ENCODE measurements at regions not wholly inside any gene's neighbourhood (a gene's known extent, or its start where the extent isn't known, plus 50 kb on each side); places are given as distances from the start of the nearest gene placed in this dataset.

DNA sequence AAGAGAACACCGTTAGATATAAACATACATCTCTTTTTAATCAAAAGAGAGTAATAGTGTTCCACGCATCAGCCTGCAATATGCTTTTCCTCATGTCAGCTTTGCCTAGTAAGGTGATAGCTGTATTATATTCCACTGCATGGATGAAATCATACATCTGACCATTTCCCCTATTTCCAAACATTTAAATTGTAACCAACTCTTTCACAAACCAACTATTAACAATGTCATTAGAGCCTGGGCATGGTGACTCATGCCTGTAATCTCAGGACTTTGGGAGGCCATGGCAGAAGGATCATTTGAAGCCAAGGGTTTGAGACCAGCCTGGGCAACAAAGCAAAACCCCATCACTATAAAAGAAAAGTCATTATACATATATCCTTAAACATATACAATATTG lies 284.8 kb downstream of the BCL11A start:
- TF ChIP-seq EZH2 (IDR thresholded peaks at IDR 0.05; ENCODE audit: low read depth) = no peak
- TF ChIP-seq, protein P1, sequence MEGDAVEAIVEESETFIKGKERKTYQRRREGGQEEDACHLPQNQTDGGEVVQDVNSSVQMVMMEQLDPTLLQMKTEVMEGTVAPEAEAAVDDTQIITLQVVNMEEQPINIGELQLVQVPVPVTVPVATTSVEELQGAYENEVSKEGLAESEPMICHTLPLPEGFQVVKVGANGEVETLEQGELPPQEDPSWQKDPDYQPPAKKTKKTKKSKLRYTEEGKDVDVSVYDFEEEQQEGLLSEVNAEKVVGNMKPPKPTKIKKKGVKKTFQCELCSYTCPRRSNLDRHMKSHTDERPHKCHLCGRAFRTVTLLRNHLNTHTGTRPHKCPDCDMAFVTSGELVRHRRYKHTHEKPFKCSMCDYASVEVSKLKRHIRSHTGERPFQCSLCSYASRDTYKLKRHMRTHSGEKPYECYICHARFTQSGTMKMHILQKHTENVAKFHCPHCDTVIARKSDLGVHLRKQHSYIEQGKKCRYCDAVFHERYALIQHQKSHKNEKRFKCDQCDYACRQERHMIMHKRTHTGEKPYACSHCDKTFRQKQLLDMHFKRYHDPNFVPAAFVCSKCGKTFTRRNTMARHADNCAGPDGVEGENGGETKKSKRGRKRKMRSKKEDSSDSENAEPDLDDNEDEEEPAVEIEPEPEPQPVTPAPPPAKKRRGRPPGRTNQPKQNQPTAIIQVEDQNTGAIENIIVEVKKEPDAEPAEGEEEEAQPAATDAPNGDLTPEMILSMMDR (conservative IDR thresholded peaks at IDR 0.05) = no peak

All from PC-9 (cell line).